K562 (cell line): ENCODE measurements at regions not wholly inside any gene's neighbourhood (a gene's known extent, or its start where the extent isn't known, plus 50 kb on each side); places are given as distances from the start of the nearest gene placed in this dataset.

Experiments used
- CHD7 ChIP-seq: fragments of 200-600 bp; sonication (generic); IDR thresholded peaks from one replicate; pipeline ENCODE4 v1.6.1; 2012; ENCODE audit warnings: mild to moderate bottlenecking, low read depth, low read length, inconsistent platforms
- E2F1 ChIP-seq: sonication (generic); formaldehyde crosslinking; IDR thresholded peaks from 2 replicates; pipeline ENCODE4 v1.8.1; 2023; ENCODE audit warnings: mild to moderate bottlenecking, missing genetic modification reagents, moderate library complexity
- KAT7 ChIP-seq: sonication (generic); formaldehyde crosslinking; IDR thresholded peaks from 2 replicates; pipeline ENCODE4 v1.8.0; 2022; ENCODE audit warnings: missing genetic modification reagents, mild to moderate bottlenecking, borderline replicate concordance
- MECOM ChIP-seq: fragments of 250-450 bp; sonication (Bioruptor Pico); IDR thresholded peaks from 2 replicates; pipeline ENCODE4 v1.8.0; 2022; ENCODE audit warnings: inconsistent platforms
- THRB ChIP-seq: fragments of 450-650 bp; formaldehyde crosslinking; conservative IDR thresholded peaks from 2 replicates; pipeline ENCODE4 v1.4.0; 2022; ENCODE audit warnings: mild to moderate bottlenecking, missing genetic modification characterization
- ZFX ChIP-seq: sonication (generic); formaldehyde crosslinking; IDR thresholded peaks from 2 replicates; pipeline ENCODE4 v1.8.0; 2022; ENCODE audit warnings: mild to moderate bottlenecking, missing genetic modification reagents, moderate library complexity
- ZNF449 ChIP-seq: fragments of 250-450 bp; sonication (Bioruptor Pico); IDR thresholded peaks from 2 replicates; pipeline ENCODE4 v1.8.0; 2022; ENCODE audit warnings: moderate library complexity, mild to moderate bottlenecking, inconsistent platforms

GRCh38 chr9:110041452-110041851, 166.5 kb downstream of the C9orf152 start (continued):
- TF ChIP-seq CHD7: no peak
- no peak for TF ChIP-seq KAT7
- no peak for TF ChIP-seq E2F1
- TF ChIP-seq ZNF449 (CRISPR knock-in tag): no peak
- TF ChIP-seq THRB: no peak
- TF ChIP-seq ZFX: no peak
- no peak for TF ChIP-seq MECOM (CRISPR knock-in tag)
